Peyer's patch (tissue), 4 donors: ENCODE measurements at regions not wholly inside any gene's neighbourhood (a gene's known extent, or its start where the extent isn't known, plus 50 kb on each side); places are given as distances from the start of the nearest gene placed in this dataset.

Source experiments
- POLR2A ChIP-seq, 2 donors: fragments of 450-650 bp; IDR thresholded peaks; one replicate each; pipeline ENCODE4 v1.5.1; 2017; ENCODE audit warnings: antibody characterized with exemption in 2 of 2, mild to moderate bottlenecking in 2 of 2, moderate library complexity in 2 of 2
- TF ChIP-seq, protein P1 (sequence below), 6 experiments: fragments of 450-650 bp in 4 of 6; fragments of 200-600 bp in 2 of 6; sonication (generic) in 1 of 6; IDR thresholded peaks; one replicate each; pipeline ENCODE4 v1.5.1; 2017 to 2019; ENCODE audit warnings: antibody characterized with exemption in 6 of 6, mild to moderate bottlenecking in 3 of 6, moderate library complexity in 1 of 6

DNA sequence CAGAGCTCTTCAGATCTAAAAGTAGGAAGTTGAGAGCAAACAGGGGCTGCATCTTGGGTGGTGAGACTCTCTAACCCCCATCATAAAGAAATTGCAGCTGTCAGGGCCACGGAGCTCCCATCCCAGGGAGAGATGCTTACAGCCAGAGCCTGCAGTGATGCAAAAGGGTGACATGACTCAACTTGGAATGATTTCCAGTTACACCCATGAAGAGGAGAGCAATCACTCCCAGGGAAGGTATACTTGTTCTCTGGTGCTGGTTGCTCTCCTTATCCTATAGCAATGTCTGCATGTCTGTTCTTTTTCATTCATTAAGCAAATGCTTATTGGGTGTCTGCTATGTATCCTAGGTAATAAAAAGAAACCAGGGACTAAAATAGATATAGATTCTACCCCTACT, 228.0 kb downstream of the RAB11FIP2 start:
- TF ChIP-seq, protein P1, sequence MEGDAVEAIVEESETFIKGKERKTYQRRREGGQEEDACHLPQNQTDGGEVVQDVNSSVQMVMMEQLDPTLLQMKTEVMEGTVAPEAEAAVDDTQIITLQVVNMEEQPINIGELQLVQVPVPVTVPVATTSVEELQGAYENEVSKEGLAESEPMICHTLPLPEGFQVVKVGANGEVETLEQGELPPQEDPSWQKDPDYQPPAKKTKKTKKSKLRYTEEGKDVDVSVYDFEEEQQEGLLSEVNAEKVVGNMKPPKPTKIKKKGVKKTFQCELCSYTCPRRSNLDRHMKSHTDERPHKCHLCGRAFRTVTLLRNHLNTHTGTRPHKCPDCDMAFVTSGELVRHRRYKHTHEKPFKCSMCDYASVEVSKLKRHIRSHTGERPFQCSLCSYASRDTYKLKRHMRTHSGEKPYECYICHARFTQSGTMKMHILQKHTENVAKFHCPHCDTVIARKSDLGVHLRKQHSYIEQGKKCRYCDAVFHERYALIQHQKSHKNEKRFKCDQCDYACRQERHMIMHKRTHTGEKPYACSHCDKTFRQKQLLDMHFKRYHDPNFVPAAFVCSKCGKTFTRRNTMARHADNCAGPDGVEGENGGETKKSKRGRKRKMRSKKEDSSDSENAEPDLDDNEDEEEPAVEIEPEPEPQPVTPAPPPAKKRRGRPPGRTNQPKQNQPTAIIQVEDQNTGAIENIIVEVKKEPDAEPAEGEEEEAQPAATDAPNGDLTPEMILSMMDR (IDR thresholded peaks at IDR 0.05) = no peak
- TF ChIP-seq POLR2A (IDR thresholded peaks at IDR 0.05) = no peak
